ENCODE measurements at regions not wholly inside any gene's neighbourhood (a gene's known extent, or its start where the extent isn't known, plus 50 kb on each side); places are given as distances from the start of the nearest gene placed in this dataset.

DNA sequence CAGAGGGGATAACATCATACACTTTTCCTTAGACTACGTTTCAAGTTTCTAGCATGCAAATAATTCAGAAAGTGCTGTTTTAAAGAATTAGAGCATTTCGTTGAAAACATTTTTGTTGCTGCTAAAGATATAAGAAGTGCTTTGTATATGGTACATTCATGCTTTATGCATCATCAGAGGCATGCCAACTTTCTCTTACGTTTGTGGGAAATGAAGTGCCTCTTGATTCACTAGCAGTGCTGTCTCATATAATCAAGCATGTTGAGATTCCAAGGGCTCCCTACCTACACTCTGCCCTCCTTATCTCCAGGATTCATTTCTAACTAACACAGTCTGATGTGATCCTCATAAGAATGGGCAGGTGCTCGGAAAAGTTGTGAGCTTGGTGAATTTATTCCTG lies 748.6 kb upstream of the DDX18 start:
- peaks cover 6 to 33% of the 10 kb centered on the region in 2 experiments; a peak in 2 of 4 replicates for H3K9me3 ChIP-seq (ENCODE audit: control insufficient read depth in 1 of 2, insufficient read depth in 1 of 2, low read depth in 1 of 2, low read length in 2 of 2)
- H3K9ac ChIP-seq (ENCODE audit: low read length): no peak overlapping the region
- H3K4me1 ChIP-seq (ENCODE audit: control insufficient read depth in 1 of 2, insufficient read depth in 2 of 2, low read length in 2 of 2): no peaks in the 10 kb centered on the region
- ChIA-PET RAD21 (ENCODE audit: low non-redundant PET in 1 of 2, low total read pairs in 2 of 2, uncharacterized antibody in 2 of 2, unreplicated experiment in 2 of 2) (no interaction called here), POLR2A (no interaction called here), CTCF (no interaction called here)
- ATAC-seq: no peak
- H3K27ac ChIP-seq (ENCODE audit: low read depth, low read length): no peak overlapping the region
- no TSS peak for BruUV-seq (replicated peaks)
- H2AFZ ChIP-seq (ENCODE audit: low read depth, low read length, poor library complexity, severe bottlenecking): no peak overlapping the region
- TF ChIP-seq, protein P1, sequence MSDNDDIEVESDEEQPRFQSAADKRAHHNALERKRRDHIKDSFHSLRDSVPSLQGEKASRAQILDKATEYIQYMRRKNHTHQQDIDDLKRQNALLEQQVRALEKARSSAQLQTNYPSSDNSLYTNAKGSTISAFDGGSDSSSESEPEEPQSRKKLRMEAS (IDR thresholded peaks at IDR 0.05): no peak
- TF ChIP-seq TCF7L2 (IDR thresholded peaks at IDR 0.05; ENCODE audit: borderline replicate concordance, extremely low read depth, insufficient read depth, insufficient read length) (no peak), POLR2A (IDR thresholded peaks at IDR 0.05; ENCODE audit: borderline replicate concordance, extremely low read depth, insufficient read depth, insufficient read length) (no peak), SIN3A (IDR thresholded peaks at IDR 0.05; ENCODE audit: low read depth) (no peak), REST (IDR thresholded peaks at IDR 0.05; ENCODE audit: low read depth) (no peak), ZNF274 (IDR thresholded peaks at IDR 0.05; ENCODE audit: low read depth, low read length) (no peak), CEBPB (IDR thresholded peaks at IDR 0.05; ENCODE audit: low read depth) (no peak), YY1 (IDR thresholded peaks at IDR 0.05; ENCODE audit: extremely low read depth, insufficient replicate concordance, low read depth, low read length) (no peak), CBX3 (IDR thresholded peaks at IDR 0.05; ENCODE audit: low read depth) (no peak), POLR2AphosphoS5 (IDR thresholded peaks at IDR 0.05; ENCODE audit: low read depth, low read length) (no peak), EGR1 (IDR thresholded peaks at IDR 0.05; ENCODE audit: low read depth) (no peak), ELF1 (IDR thresholded peaks at IDR 0.05; ENCODE audit: borderline replicate concordance, low read depth) (no peak), RAD21 (IDR thresholded peaks at IDR 0.05; ENCODE audit: low read depth) (no peak)
- H3K27me3 ChIP-seq (ENCODE audit: insufficient read depth, low read length): no peaks in the 10 kb centered on the region
- no peaks in the 10 kb centered on the region for H4K20me1 ChIP-seq (ENCODE audit: insufficient read depth)
- H3K36me3 ChIP-seq (ENCODE audit: control insufficient read depth in 1 of 2, insufficient read depth in 2 of 2, low read length in 2 of 2): no peaks in the 10 kb centered on the region
- H3K4me3 ChIP-seq (replicated peaks in 1 of 2; ENCODE audit: low read depth in 1 of 2, low read length in 2 of 2): no peak overlapping the region
- H3K79me2 ChIP-seq (ENCODE audit: insufficient read depth, low read length): no peaks in the 10 kb centered on the region
- intact Hi-C loops (cut with micrococcal nuclease): no loop called here
- no peak overlapping the region for H3K4me2 ChIP-seq (ENCODE audit: low read length)
- no peak for DNase-seq (ENCODE audit: low read depth, low spot score)
- H3K9me2 ChIP-seq (ENCODE audit: insufficient read depth): no peaks in the 10 kb centered on the region
